ELF-1 (cell line): ENCODE measurements at regions not wholly inside any gene's neighbourhood (a gene's known extent, or its start where the extent isn't known, plus 50 kb on each side); places are given as distances from the start of the nearest gene placed in this dataset.
A peak's percentile ranks its signal among the peaks of the same experiment; 100 is the strongest.

ENCODE experiments used
- DNase-seq: peaks from one replicate; pipeline ENCODE4 v3.0.0-alpha.2; 2016; ENCODE audit warnings: low read depth, low spot score

DNA sequence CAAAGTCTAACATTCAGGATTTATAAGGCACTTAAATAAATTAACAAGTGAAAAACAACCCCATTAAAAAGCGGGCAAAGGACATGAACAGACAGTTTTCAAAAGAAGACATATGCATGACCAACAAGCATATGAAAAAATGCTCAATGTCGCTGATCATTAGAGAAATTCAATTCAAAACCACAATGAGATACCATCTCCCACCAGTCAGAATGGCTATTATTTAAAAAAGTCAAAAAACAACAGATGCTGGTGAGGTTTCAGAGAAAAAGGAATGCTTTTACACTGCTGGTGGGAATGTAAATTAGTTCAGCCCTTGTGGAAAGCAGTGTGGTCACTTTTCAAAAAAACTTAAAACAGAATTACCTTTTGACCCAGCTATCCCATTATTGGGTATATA, 60.7 kb upstream of the BDKRB2 start:
- DNase-seq: no peak

DNA sequence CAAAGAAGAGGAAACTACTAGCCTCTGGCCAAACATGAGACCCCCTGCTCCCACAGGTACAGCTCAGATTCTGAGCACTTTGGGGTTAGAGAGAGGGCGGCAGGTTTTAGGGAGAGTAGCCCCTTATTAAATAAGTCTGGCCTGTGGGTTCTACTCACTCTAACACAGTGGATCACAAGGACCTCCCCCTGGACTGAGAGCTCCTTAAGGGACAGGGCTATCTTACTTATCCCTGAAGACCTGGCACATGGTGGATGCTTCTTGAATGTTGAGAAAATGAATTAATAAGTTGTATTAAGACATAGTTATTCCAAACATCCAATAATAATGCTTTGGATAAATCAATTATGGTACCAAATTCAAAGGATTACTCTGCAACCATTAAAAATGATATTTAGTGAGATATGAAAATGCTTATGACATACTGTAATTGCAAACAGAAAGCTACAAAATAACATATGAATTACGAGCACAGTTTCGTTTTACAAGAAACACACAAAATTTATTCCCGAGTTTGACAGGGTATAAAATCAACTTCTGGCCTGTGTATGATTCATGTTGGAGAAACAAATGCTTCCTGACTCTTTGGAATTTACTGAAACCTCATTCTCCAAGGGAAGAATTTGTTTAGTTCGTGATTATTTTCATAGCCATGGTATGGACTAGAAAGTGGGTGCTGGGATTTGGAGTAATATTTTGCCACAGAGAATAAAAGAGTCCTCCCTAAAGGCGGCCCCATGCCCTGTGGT, 59.3 kb upstream of the BDKRB2 start:
- DNase-seq: no peak

DNA sequence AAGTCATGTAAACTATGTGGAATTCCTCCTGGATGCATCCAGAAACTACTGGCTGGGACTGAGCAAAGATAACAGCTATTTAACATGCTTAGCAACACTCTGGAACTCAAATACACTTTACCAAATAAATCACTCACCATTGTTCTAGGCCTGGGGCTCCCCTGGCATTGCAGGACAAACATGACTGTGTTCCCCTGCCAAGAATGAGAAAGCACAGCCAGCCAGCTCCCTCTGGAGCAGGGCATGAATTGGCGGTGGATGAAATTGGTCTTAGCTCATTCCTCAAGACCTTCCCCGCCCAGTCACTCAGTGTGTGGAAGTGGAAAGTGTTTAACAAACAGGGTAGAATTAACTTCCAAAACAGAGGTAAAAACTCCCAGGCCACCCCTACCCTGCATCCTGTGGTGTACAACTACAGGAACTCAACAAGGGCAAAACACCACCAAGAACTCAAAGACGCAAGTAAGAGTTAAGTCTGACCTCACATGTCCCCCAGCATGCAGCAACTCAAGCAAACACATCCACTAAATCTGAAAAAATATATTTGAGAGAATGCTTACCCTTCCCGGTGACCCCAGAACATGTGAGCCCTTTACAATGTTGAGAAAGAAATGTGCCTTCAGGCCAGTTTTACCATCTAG, 58.4 kb upstream of the BDKRB2 start:
- DNase-seq: peak; percentile 4

DNA sequence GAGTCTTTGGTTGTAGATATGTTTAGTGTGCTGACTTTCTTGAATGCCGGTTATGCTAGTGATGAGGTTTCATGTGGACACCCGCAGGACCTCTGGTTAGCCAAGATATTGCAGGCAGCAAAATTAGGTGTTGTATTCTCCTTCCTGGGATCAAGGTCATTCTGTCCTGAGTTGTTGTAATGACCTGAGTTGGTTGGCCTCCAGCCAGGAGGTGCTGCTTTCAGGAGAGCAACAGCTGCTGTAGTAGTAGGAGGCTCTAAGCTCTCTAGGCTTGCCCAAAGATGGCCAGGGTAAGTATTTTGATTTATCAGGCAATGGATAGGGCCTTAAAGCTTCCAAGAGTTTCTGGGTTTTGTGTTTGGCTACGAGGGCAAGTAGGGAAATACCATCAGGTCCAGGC, 56.0 kb upstream of the BDKRB2 start:
- no peak for DNase-seq

DNA sequence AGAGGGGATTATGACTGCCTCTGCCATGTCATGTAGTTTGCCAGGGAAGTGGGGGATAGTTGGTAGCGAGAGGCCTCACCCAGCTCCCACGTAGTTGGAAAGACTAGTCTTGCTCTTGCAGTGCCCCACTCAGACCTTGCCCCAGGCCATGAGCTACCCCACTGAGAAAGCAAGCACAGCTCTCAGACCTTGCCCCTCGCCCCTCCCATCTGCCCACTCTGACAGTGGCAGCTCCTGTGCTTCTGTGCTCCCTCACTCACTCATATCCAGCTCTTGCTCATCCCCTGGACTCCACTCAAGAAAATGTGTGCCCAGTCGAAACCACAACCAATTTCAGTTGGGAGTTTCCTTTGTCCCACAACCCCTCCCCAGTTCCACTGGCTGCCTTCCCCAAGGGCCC, 55.5 kb upstream of the BDKRB2 start:
- no peak for DNase-seq

DNA sequence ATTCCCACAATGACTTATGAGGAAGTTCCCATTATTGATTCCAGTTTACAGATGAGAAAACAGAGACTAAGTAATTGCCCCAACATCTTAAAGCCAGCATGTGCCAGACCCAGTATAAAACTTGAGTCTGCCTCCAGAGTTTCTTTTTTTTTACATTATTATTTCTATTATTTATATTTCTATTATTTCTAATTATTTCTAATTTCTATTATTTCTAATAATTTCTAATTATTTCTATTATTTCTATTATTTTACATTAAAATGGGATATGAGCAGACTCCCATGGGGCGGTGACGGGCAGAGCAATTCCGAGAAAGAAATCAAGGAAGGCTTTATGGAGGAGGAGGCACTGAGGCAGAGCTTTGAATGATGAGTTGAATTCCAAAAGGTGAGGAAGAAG, 54.4 kb upstream of the BDKRB2 start:
- DNase-seq: no peak

DNA sequence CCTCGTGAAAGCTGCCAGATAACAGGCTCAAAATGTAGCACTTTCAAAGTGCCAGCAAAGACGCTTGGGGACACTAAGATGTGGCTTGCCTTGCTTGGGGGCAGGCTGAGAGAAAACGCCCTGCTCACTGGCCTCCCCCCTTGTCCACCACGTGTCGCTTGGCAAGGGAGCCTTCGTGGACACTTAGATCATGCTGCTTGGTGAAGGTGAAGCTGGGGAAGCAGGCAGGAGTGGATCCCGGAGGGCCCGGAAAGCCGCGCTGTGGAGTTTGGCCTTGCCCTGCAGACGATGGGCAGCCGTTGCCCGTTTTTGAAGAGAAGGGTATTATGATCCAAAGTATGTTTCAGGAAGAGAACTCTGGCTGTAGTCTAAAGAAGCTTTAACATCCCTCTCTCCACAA, 53.4 kb upstream of the BDKRB2 start:
- DNase-seq: no peak

DNA sequence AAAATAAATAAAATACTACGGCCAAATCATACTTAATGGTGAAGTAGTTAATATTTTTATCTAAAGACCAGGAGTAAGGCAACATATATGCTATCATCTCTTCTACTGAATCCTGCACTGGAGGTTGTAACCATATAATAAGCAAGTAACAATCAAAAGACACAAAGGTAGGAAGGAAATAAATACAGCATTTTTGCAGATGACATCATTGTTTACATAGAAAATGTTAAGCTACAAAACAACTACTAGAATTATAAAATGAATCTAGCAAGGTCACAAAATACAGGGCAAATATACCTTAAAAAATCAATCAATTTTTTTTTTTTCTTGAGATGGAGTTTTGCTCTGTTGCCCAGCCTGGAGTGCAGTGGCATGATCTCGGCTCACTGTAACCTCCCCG, 51.6 kb upstream of the BDKRB2 start:
- no peak for DNase-seq
